ENCODE measurements at regions not wholly inside any gene's neighbourhood (a gene's known extent, or its start where the extent isn't known, plus 50 kb on each side); places are given as distances from the start of the nearest gene placed in this dataset.

DNA sequence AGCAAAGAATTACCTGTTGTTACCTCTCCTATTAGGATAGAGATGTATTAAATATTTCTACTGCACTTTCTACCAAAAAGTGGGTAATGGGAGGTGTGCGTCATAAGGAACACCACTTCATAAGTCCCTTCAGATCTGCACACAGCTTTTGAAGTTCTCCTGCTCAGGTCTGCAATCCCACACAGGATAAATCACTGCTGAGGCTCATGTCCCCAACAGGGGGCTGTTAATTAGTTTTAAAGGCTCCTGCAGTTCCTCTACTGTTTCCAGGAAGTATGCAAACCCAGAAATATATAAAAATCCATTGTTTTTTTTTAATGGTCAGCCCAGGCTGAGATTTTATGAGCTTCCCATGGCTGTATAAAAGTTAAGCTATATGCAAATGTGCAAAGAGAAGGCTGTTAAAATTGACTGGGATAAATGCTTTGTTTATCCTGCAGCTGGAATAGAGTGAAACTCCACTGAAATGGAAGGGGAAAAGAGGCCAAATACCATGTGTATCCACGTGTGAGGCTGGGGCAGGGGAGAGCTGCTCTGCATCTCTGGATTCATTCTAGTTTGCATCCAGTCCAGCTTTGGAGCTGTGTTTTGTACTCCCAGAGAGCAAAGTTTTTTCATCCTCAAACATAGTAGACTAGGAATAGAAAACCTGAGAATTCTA lies 903.7 kb downstream of the TDRD15 start:
- TF ChIP-seq CTCF (conservative IDR thresholded peaks at IDR 0.05; ENCODE audit: low read depth, low read length) (no peak), RAD21 (IDR thresholded peaks at IDR 0.05; ENCODE audit: low read length) (no peak), POLR2A (IDR thresholded peaks at IDR 0.05; ENCODE audit: low read depth, low read length) (no peak), RFX5 (IDR thresholded peaks at IDR 0.05; ENCODE audit: low read depth, low read length) (no peak)

Measured in IMR-90 (cell line).